Tibial nerve (tissue), 4 donors: ENCODE measurements at regions not wholly inside any gene's neighbourhood (a gene's known extent, or its start where the extent isn't known, plus 50 kb on each side); places are given as distances from the start of the nearest gene placed in this dataset.

Experiments
- DNase-seq, 2 donors: peaks; one replicate each; pipeline ENCODE4 v3.0.0-alpha.2; 2019; ENCODE audit warnings: low spot score in 2 of 2
- H3K27ac ChIP-seq, 4 donors: fragments of 200-600 bp; sonication (generic) in 3 of 4; one replicate each; pipeline ENCODE4 v1.5.1; 2017 to 2019; ENCODE audit warnings: mild to moderate bottlenecking in 1 of 4
- H3K27me3 ChIP-seq, 2 donors: fragments of 200-600 bp; sonication (generic) in 1 of 2; one replicate each; pipeline versions ENCODE4 v1.5.1 to v1.6.0; 2017 to 2019
- H3K36me3 ChIP-seq, 3 donors: fragments of 200-600 bp; sonication (generic); one replicate each; pipeline ENCODE4 v1.5.1; 2018 to 2019
- H3K4me1 ChIP-seq, 4 donors: fragments of 200-600 bp; sonication (generic) in 3 of 4; one replicate each; pipeline ENCODE4 v1.5.1; 2017 to 2019
- H3K4me3 ChIP-seq, 4 donors: fragments of 200-600 bp; sonication (generic) in 3 of 4; one replicate each; pipeline ENCODE4 v1.5.1; 2017 to 2019; ENCODE audit warnings: mild to moderate bottlenecking in 1 of 4, moderate library complexity in 1 of 4
- H3K9me3 ChIP-seq, 4 donors: fragments of 200-600 bp; sonication (generic) in 3 of 4; one replicate each; pipeline ENCODE4 v1.5.1; 2017 to 2019
- CTCF ChIP-seq, 5 experiments: fragments of 200-600 bp in 3 of 5; fragments of 450-650 bp in 2 of 5; sonication (generic) in 3 of 5; IDR thresholded peaks; one replicate each; pipeline ENCODE4 v1.5.1; 2016 to 2019; ENCODE audit warnings: antibody characterized with exemption in 5 of 5, mild to moderate bottlenecking in 3 of 5, moderate library complexity in 2 of 5
- EP300 ChIP-seq, 2 donors: sonication (generic); formaldehyde crosslinking; IDR thresholded peaks; one replicate each; pipeline ENCODE4 v1.6.1; 2017; ENCODE audit warnings: antibody characterized with exemption in 2 of 2, mild to moderate bottlenecking in 1 of 2
- POLR2A ChIP-seq, 2 donors: fragments of 450-650 bp; IDR thresholded peaks; one replicate each; pipeline ENCODE4 v1.6.1; 2017; ENCODE audit warnings: antibody characterized with exemption in 2 of 2, mild to moderate bottlenecking in 2 of 2, moderate library complexity in 2 of 2
- WGBS, 2 donors: methylation state at CpG; one replicate each; pipeline ENCODE4 v1.1.5; 2018; 5-methylcytosine and 5-hydroxymethylcytosine counted together

GRCh38 chr6:77535172-77535571 lies 71.9 kb upstream of the HTR1B start:
- no peaks in the 10 kb centered on the region for H3K27me3 ChIP-seq
- no peaks in the 10 kb centered on the region for H3K4me1 ChIP-seq
- DNase-seq, result no peak
- H3K36me3 ChIP-seq, result no peaks in the 10 kb centered on the region
- H3K27ac ChIP-seq, result no peak overlapping the region
- no peak overlapping the region for H3K4me3 ChIP-seq
- peaks cover 0 to 8% (median 0%) of the 10 kb centered on the region in 4 donors for H3K9me3 ChIP-seq
- TF ChIP-seq CTCF (IDR thresholded peaks at IDR 0.05) (no peak), POLR2A (IDR thresholded peaks at IDR 0.05) (no peak)

- H3K27ac ChIP-seq, result no peak overlapping the region
- WGBS, 2 donors, result 92% methylated on average over 7 of the region's 7 CpGs
- H3K4me1 ChIP-seq, result no peaks in the 10 kb centered on the region
- no peaks in the 10 kb centered on the region for H3K36me3 ChIP-seq
- no peak for TF ChIP-seq EP300 (IDR thresholded peaks at IDR 0.05)
- no peak for TF ChIP-seq CTCF (IDR thresholded peaks at IDR 0.05)
- no peak for TF ChIP-seq POLR2A (IDR thresholded peaks at IDR 0.05)
- H3K27me3 ChIP-seq, result no peaks in the 10 kb centered on the region
- peaks cover 0 to 8% (median 0%) of the 10 kb centered on the region in 4 donors for H3K9me3 ChIP-seq
- DNase-seq, result no peak
- no peak overlapping the region for H3K4me3 ChIP-seq
Measured at GRCh38 chr6:77536701-77537100, 73.4 kb upstream of the HTR1B start.

DNA sequence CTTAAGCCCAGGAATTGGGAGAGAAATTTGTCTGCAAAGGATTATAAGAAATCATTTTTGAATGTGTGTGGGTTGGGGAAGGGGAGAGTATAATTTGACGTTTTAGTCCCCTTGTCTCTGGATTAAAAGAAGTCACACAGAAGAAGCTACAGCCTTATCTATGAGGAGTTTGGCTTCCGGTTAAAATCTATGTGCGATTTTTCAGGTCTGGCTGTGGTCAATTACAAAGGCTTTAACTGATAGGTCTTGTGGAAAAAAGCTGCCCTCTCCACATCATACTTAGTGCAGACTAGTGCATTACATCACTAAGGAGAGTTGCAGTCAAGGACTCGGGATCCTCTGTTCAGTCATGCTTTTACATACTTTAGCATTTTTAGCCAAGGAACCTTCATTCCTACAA lies 80.3 kb upstream of the HTR1B start:
- no peak for TF ChIP-seq EP300 (IDR thresholded peaks at IDR 0.05)
- peaks cover 0 to 11% (median 0%) of the 10 kb centered on the region in 4 donors for H3K9me3 ChIP-seq
- DNase-seq, result no peak
- no peaks in the 10 kb centered on the region for H3K27me3 ChIP-seq
- no peak overlapping the region for H3K4me3 ChIP-seq
- H3K27ac ChIP-seq, result no peak overlapping the region
- 87 to 89% methylated on average over 4 of the region's 4 CpGs for WGBS, 2 donors
- no peaks in the 10 kb centered on the region for H3K4me1 ChIP-seq
- no peaks in the 10 kb centered on the region for H3K36me3 ChIP-seq

- TF ChIP-seq EP300 (IDR thresholded peaks at IDR 0.05), result no peak
- no peak for TF ChIP-seq POLR2A (IDR thresholded peaks at IDR 0.05)
- no peak for TF ChIP-seq CTCF (IDR thresholded peaks at IDR 0.05)
- no peak overlapping the region for H3K4me3 ChIP-seq
- no peaks in the 10 kb centered on the region for H3K9me3 ChIP-seq
- no peaks in the 10 kb centered on the region for H3K27me3 ChIP-seq
- DNase-seq, result no peak
- 39 to 43% methylated on average over 3 of the region's 3 CpGs for WGBS, 2 donors
- H3K4me1 ChIP-seq, result no peaks in the 10 kb centered on the region
- H3K27ac ChIP-seq, result no peak overlapping the region
- H3K36me3 ChIP-seq, result no peaks in the 10 kb centered on the region
Measured at GRCh38 chr6:77548190-77548589, 84.9 kb upstream of the HTR1B start.

- Histone ChIP-seq H3K9me3 (no peaks in the 10 kb centered on the region), H3K27ac (no peak overlapping the region), H3K36me3 (no peaks in the 10 kb centered on the region), H3K27me3 (no peaks in the 10 kb centered on the region), H3K4me1 (no peaks in the 10 kb centered on the region), H3K4me3 (no peak overlapping the region)
- 92 to 96% methylated on average over 6 of the region's 6 CpGs for WGBS, 2 donors
- TF ChIP-seq EP300 (IDR thresholded peaks at IDR 0.05), result no peak
- TF ChIP-seq POLR2A (IDR thresholded peaks at IDR 0.05), result no peak
- no peak for TF ChIP-seq CTCF (IDR thresholded peaks at IDR 0.05)
- DNase-seq, result no peak
Measured at GRCh38 chr6:77548662-77549366, 85.5 kb upstream of the HTR1B start.

DNA sequence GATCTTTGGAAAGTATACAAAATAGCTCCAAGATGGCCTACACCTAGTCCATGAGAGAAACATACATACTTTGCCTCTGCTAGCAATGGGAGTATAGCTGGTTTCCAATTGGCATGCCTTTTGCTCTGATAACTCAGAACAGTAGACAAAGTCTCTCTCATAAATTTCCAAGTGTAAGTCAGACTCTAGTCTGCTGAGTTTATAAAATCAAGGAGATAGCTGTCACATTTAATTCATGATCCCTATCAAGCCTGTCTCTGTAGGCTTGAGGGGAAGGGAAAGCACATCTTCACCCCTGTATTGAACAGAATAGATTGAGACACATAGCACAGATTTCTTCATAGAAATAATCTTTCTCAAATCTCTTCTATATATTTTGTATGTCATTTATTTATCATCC lies 87.8 kb upstream of the HTR1B start:
- Histone ChIP-seq H3K4me3 (no peak overlapping the region), H3K27me3 (no peaks in the 10 kb centered on the region), H3K4me1 (no peaks in the 10 kb centered on the region), H3K9me3 (no peaks in the 10 kb centered on the region), H3K36me3 (no peaks in the 10 kb centered on the region), H3K27ac (no peak overlapping the region)
- no peak for DNase-seq
- no peak for TF ChIP-seq CTCF (IDR thresholded peaks at IDR 0.05)
- TF ChIP-seq POLR2A (IDR thresholded peaks at IDR 0.05), result no peak
- TF ChIP-seq EP300 (IDR thresholded peaks at IDR 0.05), result no peak
